Adrenal gland (tissue), 5 donors: ENCODE measurements at regions not wholly inside any gene's neighbourhood (a gene's known extent, or its start where the extent isn't known, plus 50 kb on each side); places are given as distances from the start of the nearest gene placed in this dataset.

Experiments used
- POLR2A ChIP-seq, 2 donors: fragments of 450-650 bp; IDR thresholded peaks; one replicate each; pipeline ENCODE4 v1.6.1; 2017; ENCODE audit warnings: antibody characterized with exemption in 2 of 2, mild to moderate bottlenecking in 2 of 2, moderate library complexity in 1 of 2
- TF ChIP-seq, protein P1 (sequence below), 6 experiments: fragments of 450-650 bp in 4 of 6; fragments of 200-600 bp in 2 of 6; sonication (generic) in 1 of 6; IDR thresholded peaks; 1 replicate in 5 of 6; 2 replicates in 1 of 6; pipeline versions ENCODE4 v1.5.1 to v1.8.0; 2016 to 2021; ENCODE audit warnings: antibody characterized with exemption in 6 of 6, mild to moderate bottlenecking in 2 of 6, moderate library complexity in 1 of 6
- donor health status: DM: no; HTN: no; CAD: no.

GRCh38 chr1:232369451-232370296 is 260.3 kb downstream of the SIPA1L2 start:
- TF ChIP-seq, protein P1, sequence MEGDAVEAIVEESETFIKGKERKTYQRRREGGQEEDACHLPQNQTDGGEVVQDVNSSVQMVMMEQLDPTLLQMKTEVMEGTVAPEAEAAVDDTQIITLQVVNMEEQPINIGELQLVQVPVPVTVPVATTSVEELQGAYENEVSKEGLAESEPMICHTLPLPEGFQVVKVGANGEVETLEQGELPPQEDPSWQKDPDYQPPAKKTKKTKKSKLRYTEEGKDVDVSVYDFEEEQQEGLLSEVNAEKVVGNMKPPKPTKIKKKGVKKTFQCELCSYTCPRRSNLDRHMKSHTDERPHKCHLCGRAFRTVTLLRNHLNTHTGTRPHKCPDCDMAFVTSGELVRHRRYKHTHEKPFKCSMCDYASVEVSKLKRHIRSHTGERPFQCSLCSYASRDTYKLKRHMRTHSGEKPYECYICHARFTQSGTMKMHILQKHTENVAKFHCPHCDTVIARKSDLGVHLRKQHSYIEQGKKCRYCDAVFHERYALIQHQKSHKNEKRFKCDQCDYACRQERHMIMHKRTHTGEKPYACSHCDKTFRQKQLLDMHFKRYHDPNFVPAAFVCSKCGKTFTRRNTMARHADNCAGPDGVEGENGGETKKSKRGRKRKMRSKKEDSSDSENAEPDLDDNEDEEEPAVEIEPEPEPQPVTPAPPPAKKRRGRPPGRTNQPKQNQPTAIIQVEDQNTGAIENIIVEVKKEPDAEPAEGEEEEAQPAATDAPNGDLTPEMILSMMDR (IDR thresholded peaks at IDR 0.05): no peak
- TF ChIP-seq POLR2A (IDR thresholded peaks at IDR 0.05): no peak
